ENCODE measurements at regions not wholly inside any gene's neighbourhood (a gene's known extent, or its start where the extent isn't known, plus 50 kb on each side); places are given as distances from the start of the nearest gene placed in this dataset.

DNA sequence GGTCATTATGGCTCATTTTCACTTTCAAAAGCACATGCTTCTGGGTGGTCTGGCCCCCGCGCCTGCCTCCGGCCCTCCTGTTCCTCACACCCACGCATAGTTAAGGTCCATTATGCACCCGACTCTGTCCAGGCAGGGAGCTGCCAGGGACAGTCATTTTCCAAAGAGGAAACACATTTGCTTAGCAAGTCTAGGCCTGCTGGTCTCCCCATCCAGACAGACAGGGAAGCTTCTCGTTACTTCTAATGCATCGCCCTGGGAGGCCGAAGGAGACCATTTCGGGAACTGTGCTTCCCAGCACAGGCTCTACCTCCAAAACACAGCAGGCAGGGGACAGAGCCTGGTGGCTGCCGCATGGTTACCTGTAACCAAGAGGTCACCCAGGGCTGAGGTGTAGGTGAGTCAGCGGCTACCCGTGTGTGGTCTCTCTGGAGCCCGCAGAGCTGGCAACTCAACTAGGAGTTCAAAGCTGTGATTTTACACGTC lies 87.1 kb upstream of the SHANK2 start:
- H3K4me2 ChIP-seq (ENCODE audit: low read length) = no peak overlapping the region
- H3K9me3 ChIP-seq (ENCODE audit: low read length) = no peaks in the 10 kb centered on the region
- H2AFZ ChIP-seq (ENCODE audit: low read depth, low read length) = no peak overlapping the region
- H3K9ac ChIP-seq (ENCODE audit: low read length) = no peak overlapping the region
- no peaks in the 10 kb centered on the region for H3K27me3 ChIP-seq (ENCODE audit: insufficient read depth, low read depth, low read length)
- no peaks in the 10 kb centered on the region for H3K79me2 ChIP-seq (replicated peaks; ENCODE audit: insufficient read depth, low read length)
- H3K27ac ChIP-seq (ENCODE audit: low read length) = no peak overlapping the region
- TF ChIP-seq MXI1 (conservative IDR thresholded peaks at IDR 0.05; ENCODE audit: poor library complexity, severe bottlenecking) (no peak), POLR2AphosphoS5 (IDR thresholded peaks at IDR 0.05) (no peak), TAF1 (IDR thresholded peaks at IDR 0.05; ENCODE audit: low read depth) (no peak), EZH2 (IDR thresholded peaks at IDR 0.05; ENCODE audit: borderline replicate concordance, insufficient read depth, low read length, poor library complexity, severe bottlenecking) (no peak), RAD21 (conservative IDR thresholded peaks at IDR 0.05) (no peak), EP300 (conservative IDR thresholded peaks at IDR 0.05; ENCODE audit: poor library complexity, severe bottlenecking) (no peak), SMC3 (conservative IDR thresholded peaks at IDR 0.05; ENCODE audit: poor library complexity) (no peak)
- TF ChIP-seq, protein P1, sequence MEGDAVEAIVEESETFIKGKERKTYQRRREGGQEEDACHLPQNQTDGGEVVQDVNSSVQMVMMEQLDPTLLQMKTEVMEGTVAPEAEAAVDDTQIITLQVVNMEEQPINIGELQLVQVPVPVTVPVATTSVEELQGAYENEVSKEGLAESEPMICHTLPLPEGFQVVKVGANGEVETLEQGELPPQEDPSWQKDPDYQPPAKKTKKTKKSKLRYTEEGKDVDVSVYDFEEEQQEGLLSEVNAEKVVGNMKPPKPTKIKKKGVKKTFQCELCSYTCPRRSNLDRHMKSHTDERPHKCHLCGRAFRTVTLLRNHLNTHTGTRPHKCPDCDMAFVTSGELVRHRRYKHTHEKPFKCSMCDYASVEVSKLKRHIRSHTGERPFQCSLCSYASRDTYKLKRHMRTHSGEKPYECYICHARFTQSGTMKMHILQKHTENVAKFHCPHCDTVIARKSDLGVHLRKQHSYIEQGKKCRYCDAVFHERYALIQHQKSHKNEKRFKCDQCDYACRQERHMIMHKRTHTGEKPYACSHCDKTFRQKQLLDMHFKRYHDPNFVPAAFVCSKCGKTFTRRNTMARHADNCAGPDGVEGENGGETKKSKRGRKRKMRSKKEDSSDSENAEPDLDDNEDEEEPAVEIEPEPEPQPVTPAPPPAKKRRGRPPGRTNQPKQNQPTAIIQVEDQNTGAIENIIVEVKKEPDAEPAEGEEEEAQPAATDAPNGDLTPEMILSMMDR (IDR thresholded peaks at IDR 0.05; ENCODE audit: poor library complexity, severe bottlenecking) = no peak
- TF ChIP-seq, protein P2, sequence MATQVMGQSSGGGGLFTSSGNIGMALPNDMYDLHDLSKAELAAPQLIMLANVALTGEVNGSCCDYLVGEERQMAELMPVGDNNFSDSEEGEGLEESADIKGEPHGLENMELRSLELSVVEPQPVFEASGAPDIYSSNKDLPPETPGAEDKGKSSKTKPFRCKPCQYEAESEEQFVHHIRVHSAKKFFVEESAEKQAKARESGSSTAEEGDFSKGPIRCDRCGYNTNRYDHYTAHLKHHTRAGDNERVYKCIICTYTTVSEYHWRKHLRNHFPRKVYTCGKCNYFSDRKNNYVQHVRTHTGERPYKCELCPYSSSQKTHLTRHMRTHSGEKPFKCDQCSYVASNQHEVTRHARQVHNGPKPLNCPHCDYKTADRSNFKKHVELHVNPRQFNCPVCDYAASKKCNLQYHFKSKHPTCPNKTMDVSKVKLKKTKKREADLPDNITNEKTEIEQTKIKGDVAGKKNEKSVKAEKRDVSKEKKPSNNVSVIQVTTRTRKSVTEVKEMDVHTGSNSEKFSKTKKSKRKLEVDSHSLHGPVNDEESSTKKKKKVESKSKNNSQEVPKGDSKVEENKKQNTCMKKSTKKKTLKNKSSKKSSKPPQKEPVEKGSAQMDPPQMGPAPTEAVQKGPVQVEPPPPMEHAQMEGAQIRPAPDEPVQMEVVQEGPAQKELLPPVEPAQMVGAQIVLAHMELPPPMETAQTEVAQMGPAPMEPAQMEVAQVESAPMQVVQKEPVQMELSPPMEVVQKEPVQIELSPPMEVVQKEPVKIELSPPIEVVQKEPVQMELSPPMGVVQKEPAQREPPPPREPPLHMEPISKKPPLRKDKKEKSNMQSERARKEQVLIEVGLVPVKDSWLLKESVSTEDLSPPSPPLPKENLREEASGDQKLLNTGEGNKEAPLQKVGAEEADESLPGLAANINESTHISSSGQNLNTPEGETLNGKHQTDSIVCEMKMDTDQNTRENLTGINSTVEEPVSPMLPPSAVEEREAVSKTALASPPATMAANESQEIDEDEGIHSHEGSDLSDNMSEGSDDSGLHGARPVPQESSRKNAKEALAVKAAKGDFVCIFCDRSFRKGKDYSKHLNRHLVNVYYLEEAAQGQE (IDR thresholded peaks at IDR 0.05; ENCODE audit: borderline replicate concordance) = no peak
- H3K36me3 ChIP-seq (ENCODE audit: insufficient read depth, low read length) = no peaks in the 10 kb centered on the region
- H3K9me2 ChIP-seq (ENCODE audit: insufficient read depth, low read length) = no peaks in the 10 kb centered on the region
- H4K20me1 ChIP-seq (ENCODE audit: insufficient read depth) = no peaks in the 10 kb centered on the region
- no peaks in the 10 kb centered on the region for H3F3A ChIP-seq (ENCODE audit: insufficient read depth, low read length, poor library complexity, severe bottlenecking)
- no peak overlapping the region for H3K4me3 ChIP-seq (ENCODE audit: low read length)

DNA sequence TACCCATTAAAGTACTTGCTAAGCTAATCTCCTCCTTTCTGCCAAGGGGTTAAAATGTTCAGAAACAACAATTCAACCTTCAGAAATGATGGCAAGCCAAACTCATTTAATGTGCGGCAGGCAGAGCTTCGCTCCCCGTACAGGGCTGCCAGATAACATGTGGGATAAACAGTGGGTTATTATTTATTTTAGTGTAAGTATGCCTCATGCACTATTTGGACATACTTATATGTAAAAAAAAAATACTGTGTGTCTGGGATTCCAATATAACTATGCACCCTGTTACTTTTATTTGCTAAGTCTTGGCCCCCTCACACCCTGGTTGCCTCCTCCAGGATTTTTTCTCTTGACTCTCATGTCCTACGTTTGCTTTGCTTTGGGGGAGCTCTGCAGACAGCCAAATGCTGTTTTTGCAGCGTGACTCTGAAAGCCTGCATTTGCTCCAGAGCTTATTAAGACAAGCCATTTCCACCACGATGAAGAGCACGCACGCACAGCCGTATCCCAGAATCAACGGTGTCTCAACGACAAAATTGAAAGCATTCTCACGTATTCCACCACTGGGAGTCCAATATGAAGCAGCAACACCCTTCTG lies 86.5 kb upstream of the SHANK2 start:
- no peaks in the 10 kb centered on the region for H3K9me2 ChIP-seq (ENCODE audit: insufficient read depth, low read length)
- no peaks in the 10 kb centered on the region for H3K9me3 ChIP-seq (ENCODE audit: low read length)
- H3K4me3 ChIP-seq (ENCODE audit: low read length) = no peak overlapping the region
- H4K20me1 ChIP-seq (ENCODE audit: insufficient read depth) = no peaks in the 10 kb centered on the region
- TF ChIP-seq POLR2AphosphoS5 (IDR thresholded peaks at IDR 0.05) = no peak
- TF ChIP-seq EZH2 (IDR thresholded peaks at IDR 0.05; ENCODE audit: borderline replicate concordance, insufficient read depth, low read length, poor library complexity, severe bottlenecking) = no peak
- TF ChIP-seq MXI1 (conservative IDR thresholded peaks at IDR 0.05; ENCODE audit: poor library complexity, severe bottlenecking) = no peak
- TF ChIP-seq, protein P1 (IDR thresholded peaks at IDR 0.05; ENCODE audit: poor library complexity, severe bottlenecking) = no peak
- no peak for TF ChIP-seq EP300 (conservative IDR thresholded peaks at IDR 0.05; ENCODE audit: poor library complexity, severe bottlenecking)
- no peak for TF ChIP-seq TAF1 (IDR thresholded peaks at IDR 0.05; ENCODE audit: low read depth)
- TF ChIP-seq RAD21 (conservative IDR thresholded peaks at IDR 0.05) = no peak
- no peak for TF ChIP-seq SMC3 (conservative IDR thresholded peaks at IDR 0.05; ENCODE audit: poor library complexity)
- TF ChIP-seq, protein P2 (IDR thresholded peaks at IDR 0.05; ENCODE audit: borderline replicate concordance) = no peak
- H3K4me2 ChIP-seq (ENCODE audit: low read length) = no peak overlapping the region
- H2AFZ ChIP-seq (ENCODE audit: low read depth, low read length) = no peak overlapping the region
- no peaks in the 10 kb centered on the region for H3K27me3 ChIP-seq (ENCODE audit: insufficient read depth, low read depth, low read length)
- no peaks in the 10 kb centered on the region for H3K36me3 ChIP-seq (ENCODE audit: insufficient read depth, low read length)
- no peaks in the 10 kb centered on the region for H3F3A ChIP-seq (ENCODE audit: insufficient read depth, low read length, poor library complexity, severe bottlenecking)
- no peak overlapping the region for H3K9ac ChIP-seq (ENCODE audit: low read length)
- no peak overlapping the region for H3K27ac ChIP-seq (ENCODE audit: low read length)
- no peaks in the 10 kb centered on the region for H3K79me2 ChIP-seq (replicated peaks; ENCODE audit: insufficient read depth, low read length)
